Right atrium auricular region (tissue), 2 donors: ENCODE measurements at regions not wholly inside any gene's neighbourhood (a gene's known extent, or its start where the extent isn't known, plus 50 kb on each side); places are given as distances from the start of the nearest gene placed in this dataset.

Experiments
- DNase-seq: peaks from one replicate; pipeline ENCODE4 v3.0.0-alpha.2; 2019; ENCODE audit warnings: low spot score
- H3K27ac ChIP-seq, 2 donors: fragments of 200-600 bp; sonication (generic); 1 replicate in 1 of 2; 2 replicates in 1 of 2; pipeline ENCODE4 v1.5.1; 2016 to 2019
- H3K27me3 ChIP-seq, 2 donors: fragments of 200-600 bp; sonication (generic); one replicate each; pipeline versions ENCODE4 v1.5.1 to v1.6.0; 2017 to 2019
- H3K36me3 ChIP-seq: fragments of 200-600 bp; sonication (generic); one replicate; pipeline ENCODE4 v1.5.1; 2016
- H3K4me1 ChIP-seq, 2 donors: fragments of 200-600 bp; sonication (generic); one replicate each; pipeline versions ENCODE4 v1.5.1 to v1.6.0; 2017 to 2019
- H3K4me3 ChIP-seq, 2 donors: fragments of 200-600 bp; sonication (generic); 1 replicate in 1 of 2; 2 replicates in 1 of 2; pipeline ENCODE4 v1.5.1; 2017 to 2019; ENCODE audit warnings: mild to moderate bottlenecking in 1 of 2, moderate library complexity in 1 of 2
- H3K9me3 ChIP-seq, 2 donors: fragments of 200-600 bp; sonication (generic); one replicate each; pipeline ENCODE4 v1.5.1; 2019
- TF ChIP-seq, protein P1 (sequence below), 2 donors: fragments of 200-600 bp; sonication (generic); IDR thresholded peaks; one replicate each; pipeline ENCODE4 v1.5.1; 2019; ENCODE audit warnings: antibody characterized with exemption in 2 of 2

- H3K4me3 ChIP-seq, result no peak overlapping the region
- no peak overlapping the region for H3K27ac ChIP-seq
- TF ChIP-seq, protein P1, sequence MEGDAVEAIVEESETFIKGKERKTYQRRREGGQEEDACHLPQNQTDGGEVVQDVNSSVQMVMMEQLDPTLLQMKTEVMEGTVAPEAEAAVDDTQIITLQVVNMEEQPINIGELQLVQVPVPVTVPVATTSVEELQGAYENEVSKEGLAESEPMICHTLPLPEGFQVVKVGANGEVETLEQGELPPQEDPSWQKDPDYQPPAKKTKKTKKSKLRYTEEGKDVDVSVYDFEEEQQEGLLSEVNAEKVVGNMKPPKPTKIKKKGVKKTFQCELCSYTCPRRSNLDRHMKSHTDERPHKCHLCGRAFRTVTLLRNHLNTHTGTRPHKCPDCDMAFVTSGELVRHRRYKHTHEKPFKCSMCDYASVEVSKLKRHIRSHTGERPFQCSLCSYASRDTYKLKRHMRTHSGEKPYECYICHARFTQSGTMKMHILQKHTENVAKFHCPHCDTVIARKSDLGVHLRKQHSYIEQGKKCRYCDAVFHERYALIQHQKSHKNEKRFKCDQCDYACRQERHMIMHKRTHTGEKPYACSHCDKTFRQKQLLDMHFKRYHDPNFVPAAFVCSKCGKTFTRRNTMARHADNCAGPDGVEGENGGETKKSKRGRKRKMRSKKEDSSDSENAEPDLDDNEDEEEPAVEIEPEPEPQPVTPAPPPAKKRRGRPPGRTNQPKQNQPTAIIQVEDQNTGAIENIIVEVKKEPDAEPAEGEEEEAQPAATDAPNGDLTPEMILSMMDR (IDR thresholded peaks at IDR 0.05), result no peak
- no peaks in the 10 kb centered on the region for H3K9me3 ChIP-seq
- no peak for DNase-seq
- H3K27me3 ChIP-seq, result no peaks in the 10 kb centered on the region
- H3K4me1 ChIP-seq, result no peaks in the 10 kb centered on the region
- H3K36me3 ChIP-seq, result no peaks in the 10 kb centered on the region
Observed at GRCh38 chr3:64837126-64837738, 149.4 kb upstream of the ADAMTS9 start.

DNA sequence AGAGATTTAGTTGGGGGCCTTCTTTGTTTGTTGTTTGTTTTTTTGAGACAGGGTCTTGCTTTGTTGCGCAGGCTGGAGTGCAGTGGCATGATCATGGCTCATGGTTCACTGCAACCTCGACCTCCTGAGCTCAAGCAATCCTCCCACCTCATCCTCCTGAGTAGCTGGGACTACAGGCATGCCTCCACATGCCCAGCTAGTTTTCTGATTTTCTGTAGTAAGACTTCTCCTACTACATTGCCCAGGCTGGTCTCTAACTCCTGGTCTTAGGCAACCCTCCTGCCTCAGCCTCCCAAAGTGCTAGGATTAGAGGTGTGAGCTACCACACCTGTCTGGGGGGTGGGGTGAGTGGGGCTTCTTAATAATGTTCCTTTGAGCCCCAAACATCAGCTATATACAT is 148.3 kb upstream of the ADAMTS9 start:
- no peak overlapping the region for H3K27ac ChIP-seq

DNA sequence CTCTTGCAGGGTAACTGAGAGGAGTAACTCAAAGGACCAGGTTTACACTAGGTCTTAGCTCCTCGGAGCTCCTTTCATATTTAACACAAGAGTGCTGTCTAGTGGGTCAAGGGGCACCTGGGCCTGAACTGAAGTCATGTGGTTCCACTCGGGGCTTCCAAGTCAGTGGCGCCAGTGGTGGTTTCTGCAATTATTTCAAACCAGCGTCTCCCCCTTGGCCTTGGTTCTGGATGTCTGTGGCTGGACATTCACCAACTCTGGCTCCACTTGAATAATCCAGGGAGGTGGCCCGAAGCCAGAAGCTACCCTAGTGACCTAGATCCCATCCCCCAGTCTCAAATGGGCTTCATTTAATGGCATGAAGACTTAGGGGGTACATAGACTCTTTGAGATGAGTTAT is 144.3 kb upstream of the ADAMTS9 start:
- DNase-seq, result no peak
- H3K4me1 ChIP-seq, result no peaks in the 10 kb centered on the region
- H3K4me3 ChIP-seq, result no peak overlapping the region
- TF ChIP-seq, protein P1 (IDR thresholded peaks at IDR 0.05), result no peak
- H3K27me3 ChIP-seq, result no peaks in the 10 kb centered on the region
- no peaks in the 10 kb centered on the region for H3K36me3 ChIP-seq
- H3K9me3 ChIP-seq, result no peaks in the 10 kb centered on the region
- no peak overlapping the region for H3K27ac ChIP-seq

More for the DNA sequence above, 148.3 kb upstream of the ADAMTS9 start:
- TF ChIP-seq, protein P1 (IDR thresholded peaks at IDR 0.05), result no peak
- Histone ChIP-seq H3K36me3 (no peaks in the 10 kb centered on the region), H3K4me1 (no peaks in the 10 kb centered on the region), H3K4me3 (no peak overlapping the region), H3K27me3 (no peaks in the 10 kb centered on the region), H3K9me3 (no peaks in the 10 kb centered on the region)
- DNase-seq, result no peak

- DNase-seq, result no peak
- TF ChIP-seq, protein P1 (IDR thresholded peaks at IDR 0.05), result no peak
- H3K4me3 ChIP-seq, result no peak overlapping the region
- no peaks in the 10 kb centered on the region for H3K27me3 ChIP-seq
- no peaks in the 10 kb centered on the region for H3K9me3 ChIP-seq
- H3K36me3 ChIP-seq, result no peaks in the 10 kb centered on the region
- no peak overlapping the region for H3K27ac ChIP-seq
- H3K4me1 ChIP-seq, result no peaks in the 10 kb centered on the region
Observed at GRCh38 chr3:64830681-64831080, 142.9 kb upstream of the ADAMTS9 start.

DNA sequence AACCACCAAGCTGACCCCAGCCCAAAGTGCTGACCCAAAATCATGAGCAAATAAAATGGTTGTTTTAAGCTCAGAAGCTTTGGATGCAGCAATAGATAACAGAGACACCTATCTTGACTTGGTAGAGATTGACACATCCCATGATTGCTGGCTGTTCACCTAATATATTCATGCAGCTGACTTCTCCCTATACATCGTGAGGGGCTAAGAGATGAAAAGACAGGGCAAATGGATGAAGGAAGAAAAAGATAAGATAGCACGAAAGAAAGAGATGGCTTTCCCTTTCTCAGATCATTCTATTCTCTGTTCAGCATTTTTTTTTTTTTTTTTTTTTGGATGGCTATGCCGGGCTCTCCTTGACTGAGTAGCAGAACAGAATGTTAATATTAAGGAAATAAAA is 141.5 kb upstream of the ADAMTS9 start:
- Histone ChIP-seq H3K4me1 (no peaks in the 10 kb centered on the region), H3K9me3 (no peaks in the 10 kb centered on the region), H3K4me3 (no peak overlapping the region), H3K27ac (no peak overlapping the region), H3K27me3 (no peaks in the 10 kb centered on the region), H3K36me3 (no peaks in the 10 kb centered on the region)
- no peak for DNase-seq
- TF ChIP-seq, protein P1 (IDR thresholded peaks at IDR 0.05), result no peak

- no peaks in the 10 kb centered on the region for H3K4me1 ChIP-seq
Observed at GRCh38 chr3:64828276-64828675, 140.5 kb upstream of the ADAMTS9 start.

More at GRCh38 chr3:64828276-64828675, 140.5 kb upstream of the ADAMTS9 start:
- DNase-seq, result no peak
- TF ChIP-seq, protein P1 (IDR thresholded peaks at IDR 0.05), result no peak
- no peaks in the 10 kb centered on the region for H3K27me3 ChIP-seq
- no peak overlapping the region for H3K4me3 ChIP-seq
- no peaks in the 10 kb centered on the region for H3K36me3 ChIP-seq
- no peaks in the 10 kb centered on the region for H3K9me3 ChIP-seq
- H3K27ac ChIP-seq, result no peak overlapping the region
